ENCODE measurements at regions not wholly inside any gene's neighbourhood (a gene's known extent, or its start where the extent isn't known, plus 50 kb on each side); places are given as distances from the start of the nearest gene placed in this dataset.

DNA sequence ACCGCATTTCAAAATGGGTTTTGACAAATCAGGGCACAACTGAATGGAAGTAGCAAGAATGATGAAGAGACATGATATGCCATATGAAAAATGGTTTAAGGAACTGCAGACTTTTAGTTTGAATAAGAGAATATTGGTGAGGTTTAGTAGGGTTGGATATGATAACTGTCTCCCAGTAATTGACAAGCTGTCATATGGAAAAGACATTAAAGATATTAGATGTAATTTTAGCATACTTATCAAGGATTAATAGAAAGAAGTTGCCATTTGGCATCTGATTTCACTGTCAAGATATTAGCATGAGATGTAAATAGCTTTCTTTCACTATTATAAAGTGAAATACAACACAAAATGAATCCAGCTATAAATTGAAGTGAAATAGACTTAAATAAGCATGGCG lies 169.0 kb upstream of the MPDZ start:
- Histone ChIP-seq H3K27me3 (ENCODE audit: insufficient read depth, low read length) (no peaks in the 10 kb centered on the region), H3K56ac (ENCODE audit: insufficient read length, low read depth, low read length) (no peak overlapping the region), H3K9me3 (ENCODE audit: control insufficient read depth, low read depth, low read length) (no peaks in the 10 kb centered on the region), H4K8ac (replicated peaks; ENCODE audit: insufficient read length, low read depth, low read length) (no peak overlapping the region), H2BK5ac (ENCODE audit: insufficient read length, low read length) (no peak overlapping the region), H3K23ac (ENCODE audit: insufficient read length, low read depth, low read length) (no peak overlapping the region), H2BK12ac (ENCODE audit: insufficient read length, low read depth, low read length) (no peak overlapping the region), H2BK120ac (ENCODE audit: low read depth, low read length, poor library complexity, severe bottlenecking) (no peak overlapping the region), H2AK5ac (ENCODE audit: insufficient read length, low read length) (no peak overlapping the region), H2BK15ac (ENCODE audit: low read depth, low read length) (no peak overlapping the region), H3K14ac (ENCODE audit: insufficient read depth, low read length) (no peak overlapping the region), H3K18ac (ENCODE audit: insufficient read length, low read depth, low read length) (no peak overlapping the region), H3K79me1 (ENCODE audit: insufficient read depth, low read depth, low read length, poor library complexity, severe bottlenecking) (no peaks in the 10 kb centered on the region), H2BK20ac (ENCODE audit: low read depth, low read length, poor library complexity, severe bottlenecking) (no peak overlapping the region), H3K4me1 (ENCODE audit: insufficient read depth, low read length) (peaks cover 2% of the 10 kb centered on the region; the same call in 1 of the 2 replicates), H4K91ac (ENCODE audit: insufficient read length, low read depth, low read length) (no peak overlapping the region), H4K5ac (ENCODE audit: insufficient read length, low read depth, low read length) (no peak overlapping the region), H4K20me1 (ENCODE audit: control insufficient read depth, insufficient read depth, insufficient read length) (no peaks in the 10 kb centered on the region), H3K4me2 (ENCODE audit: insufficient read depth, insufficient read length, low read length) (no peak overlapping the region), H3T11ph (ENCODE audit: low read length) (no peak overlapping the region), H3K23me2 (ENCODE audit: insufficient read length, low read depth, low read length, poor library complexity, severe bottlenecking) (no peaks in the 10 kb centered on the region), H3K27ac (ENCODE audit: insufficient read length, low read depth, low read length) (no peak overlapping the region), H2AFZ (ENCODE audit: low read length) (no peak overlapping the region), H3K9ac (ENCODE audit: extremely low read depth, insufficient read length, low read length) (no peak overlapping the region), H3K4ac (ENCODE audit: low read depth, low read length) (no peak overlapping the region), H3K79me2 (ENCODE audit: insufficient read depth, low read length) (no peaks in the 10 kb centered on the region)
- DNase-seq: no peak
- Mint-ChIP-seq H3K36me3 (ENCODE audit: insufficient read depth in 1 of 3, low read depth in 3 of 3) (no peaks in the 10 kb centered on the region), H3K4me3 (no peak overlapping the region), H3K27ac (no peak overlapping the region), H3K9me3 (no peaks in the 10 kb centered on the region), H3K27me3 (ENCODE audit: low read depth) (no peaks in the 10 kb centered on the region), H3K4me1 (peaks cover 21 to 22% of the 10 kb centered on the region in 2 experiments)
- TF ChIP-seq, protein P1, sequence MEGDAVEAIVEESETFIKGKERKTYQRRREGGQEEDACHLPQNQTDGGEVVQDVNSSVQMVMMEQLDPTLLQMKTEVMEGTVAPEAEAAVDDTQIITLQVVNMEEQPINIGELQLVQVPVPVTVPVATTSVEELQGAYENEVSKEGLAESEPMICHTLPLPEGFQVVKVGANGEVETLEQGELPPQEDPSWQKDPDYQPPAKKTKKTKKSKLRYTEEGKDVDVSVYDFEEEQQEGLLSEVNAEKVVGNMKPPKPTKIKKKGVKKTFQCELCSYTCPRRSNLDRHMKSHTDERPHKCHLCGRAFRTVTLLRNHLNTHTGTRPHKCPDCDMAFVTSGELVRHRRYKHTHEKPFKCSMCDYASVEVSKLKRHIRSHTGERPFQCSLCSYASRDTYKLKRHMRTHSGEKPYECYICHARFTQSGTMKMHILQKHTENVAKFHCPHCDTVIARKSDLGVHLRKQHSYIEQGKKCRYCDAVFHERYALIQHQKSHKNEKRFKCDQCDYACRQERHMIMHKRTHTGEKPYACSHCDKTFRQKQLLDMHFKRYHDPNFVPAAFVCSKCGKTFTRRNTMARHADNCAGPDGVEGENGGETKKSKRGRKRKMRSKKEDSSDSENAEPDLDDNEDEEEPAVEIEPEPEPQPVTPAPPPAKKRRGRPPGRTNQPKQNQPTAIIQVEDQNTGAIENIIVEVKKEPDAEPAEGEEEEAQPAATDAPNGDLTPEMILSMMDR (conservative IDR thresholded peaks at IDR 0.05): no peak
- no CpG with 5 or more reads among the region's 2 CpGs for WGBS (ENCODE audit: extremely low coverage, insufficient read length, low lambda C conversion rate)
